DND-41 (cell line): ENCODE measurements at regions not wholly inside any gene's neighbourhood (a gene's known extent, or its start where the extent isn't known, plus 50 kb on each side); places are given as distances from the start of the nearest gene placed in this dataset.

Experiments used
- ATAC-seq: fragments of 200-7000 bp; cut with Tn5 transposase; 3 replicates; pipeline ENCODE4 v1.9.1; 2021; ENCODE audit warnings: low read depth; ENCODE audit not compliant: insufficient read depth
- DNase-seq: peaks from one replicate; pipeline ENCODE4 v3.0.0-alpha.2; 2020
- H2AFZ ChIP-seq: 2 replicates; pipeline ENCODE4 v1.6.0; 2012; ENCODE audit warnings: low read depth, low read length
- H3K27ac ChIP-seq: 2 replicates; pipeline ENCODE4 v1.5.1; 2012; ENCODE audit warnings: low read length, inconsistent platforms
- H3K27me3 ChIP-seq: fragments of 200-600 bp; sonication (generic); 2 replicates; pipeline ENCODE4 v1.6.0; 2012; ENCODE audit warnings: low read length, mild to moderate bottlenecking, inconsistent platforms; ENCODE audit not compliant: insufficient read depth, poor library complexity
- H3K36me3 ChIP-seq: 2 replicates; pipeline ENCODE4 v1.5.1; 2012; ENCODE audit warnings: low read length, inconsistent platforms; ENCODE audit not compliant: insufficient read depth
- H3K4me1 ChIP-seq: 2 replicates; pipeline ENCODE4 v1.5.1; 2012; ENCODE audit warnings: mild to moderate bottlenecking, low read length; ENCODE audit not compliant: insufficient read depth
- H3K4me2 ChIP-seq: 2 replicates; pipeline ENCODE4 v1.6.0; 2012; ENCODE audit warnings: mild to moderate bottlenecking, moderate library complexity, low read length, inconsistent platforms; ENCODE audit not compliant: insufficient read depth
- H3K4me3 ChIP-seq, 2 experiments: fragments of 200-600 bp in 1 of 2; shearing (Covaris generic) in 1 of 2; 2 replicates each; pipeline ENCODE4 v1.5.1; 2012 to 2016; ENCODE audit warnings: inconsistent platforms in 2 of 2, low read length in 2 of 2, mild to moderate bottlenecking in 2 of 2, low read depth in 1 of 2, moderate library complexity in 1 of 2
- H3K79me2 ChIP-seq: 2 replicates; pipeline ENCODE4 v1.6.0; 2012; ENCODE audit warnings: low read length, inconsistent platforms; ENCODE audit not compliant: insufficient read depth
- H3K9ac ChIP-seq: 2 replicates; pipeline ENCODE4 v1.6.0; 2012; ENCODE audit warnings: low read depth, mild to moderate bottlenecking, inconsistent platforms, low read length, moderate library complexity
- H3K9me3 ChIP-seq: 2 replicates; pipeline ENCODE4 v1.5.1; 2012; ENCODE audit warnings: low read length, moderate library complexity, mild to moderate bottlenecking, inconsistent platforms; ENCODE audit not compliant: insufficient read depth, severe bottlenecking
- H4K20me1 ChIP-seq: 2 replicates; pipeline ENCODE4 v1.6.0; 2012; ENCODE audit warnings: low read length; ENCODE audit not compliant: insufficient read depth
- EZH2 ChIP-seq: IDR thresholded peaks from 3 replicates; pipeline ENCODE4 v1.6.1; 2012; ENCODE audit warnings: borderline replicate concordance, low read depth, mild to moderate bottlenecking, moderate library complexity, low read length, inconsistent platforms; ENCODE audit not compliant: severe bottlenecking
- TF ChIP-seq, protein P1 (sequence below): IDR thresholded peaks from 2 replicates; pipeline ENCODE4 v1.5.1; 2012; ENCODE audit warnings: borderline replicate concordance, low read length, moderate library complexity, mild to moderate bottlenecking; ENCODE audit not compliant: poor library complexity, severe bottlenecking; ENCODE audit errors: extremely low read depth

DNA sequence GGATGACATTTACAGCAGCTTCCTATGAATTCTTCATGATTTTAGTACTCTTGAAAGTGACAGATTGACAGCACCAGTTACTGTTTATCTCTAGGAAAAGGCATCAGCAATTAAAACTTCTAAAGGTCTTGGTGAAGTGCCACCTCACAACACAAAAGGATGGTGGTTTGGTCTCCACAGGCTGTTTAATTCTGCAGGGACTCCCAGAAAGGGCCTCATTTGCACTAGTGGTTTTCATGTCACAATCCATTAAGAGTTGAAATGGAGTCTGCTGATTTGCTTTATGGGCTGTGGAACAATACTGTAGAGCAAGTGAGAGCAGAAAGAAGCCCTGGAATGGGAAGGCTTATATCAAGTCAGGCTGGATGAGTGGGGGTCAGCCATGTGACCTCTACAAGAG lies 225.3 kb upstream of the KCNMB2 start:
- no peak overlapping the region for H2AFZ ChIP-seq
- TF ChIP-seq, protein P1, sequence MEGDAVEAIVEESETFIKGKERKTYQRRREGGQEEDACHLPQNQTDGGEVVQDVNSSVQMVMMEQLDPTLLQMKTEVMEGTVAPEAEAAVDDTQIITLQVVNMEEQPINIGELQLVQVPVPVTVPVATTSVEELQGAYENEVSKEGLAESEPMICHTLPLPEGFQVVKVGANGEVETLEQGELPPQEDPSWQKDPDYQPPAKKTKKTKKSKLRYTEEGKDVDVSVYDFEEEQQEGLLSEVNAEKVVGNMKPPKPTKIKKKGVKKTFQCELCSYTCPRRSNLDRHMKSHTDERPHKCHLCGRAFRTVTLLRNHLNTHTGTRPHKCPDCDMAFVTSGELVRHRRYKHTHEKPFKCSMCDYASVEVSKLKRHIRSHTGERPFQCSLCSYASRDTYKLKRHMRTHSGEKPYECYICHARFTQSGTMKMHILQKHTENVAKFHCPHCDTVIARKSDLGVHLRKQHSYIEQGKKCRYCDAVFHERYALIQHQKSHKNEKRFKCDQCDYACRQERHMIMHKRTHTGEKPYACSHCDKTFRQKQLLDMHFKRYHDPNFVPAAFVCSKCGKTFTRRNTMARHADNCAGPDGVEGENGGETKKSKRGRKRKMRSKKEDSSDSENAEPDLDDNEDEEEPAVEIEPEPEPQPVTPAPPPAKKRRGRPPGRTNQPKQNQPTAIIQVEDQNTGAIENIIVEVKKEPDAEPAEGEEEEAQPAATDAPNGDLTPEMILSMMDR: no peak
- TF ChIP-seq EZH2: no peak
- H3K27ac ChIP-seq: no peak overlapping the region
- no peaks in the 10 kb centered on the region for H3K4me1 ChIP-seq
- H3K9ac ChIP-seq: no peak overlapping the region
- no peak overlapping the region for H3K4me2 ChIP-seq
- H3K4me3 ChIP-seq: no peak overlapping the region
- H3K9me3 ChIP-seq: no peaks in the 10 kb centered on the region
- no peak for DNase-seq
- no peak for ATAC-seq
- no peaks in the 10 kb centered on the region for H3K79me2 ChIP-seq
- no peaks in the 10 kb centered on the region for H3K36me3 ChIP-seq
- no peaks in the 10 kb centered on the region for H3K27me3 ChIP-seq
- H4K20me1 ChIP-seq: no peaks in the 10 kb centered on the region

DNA sequence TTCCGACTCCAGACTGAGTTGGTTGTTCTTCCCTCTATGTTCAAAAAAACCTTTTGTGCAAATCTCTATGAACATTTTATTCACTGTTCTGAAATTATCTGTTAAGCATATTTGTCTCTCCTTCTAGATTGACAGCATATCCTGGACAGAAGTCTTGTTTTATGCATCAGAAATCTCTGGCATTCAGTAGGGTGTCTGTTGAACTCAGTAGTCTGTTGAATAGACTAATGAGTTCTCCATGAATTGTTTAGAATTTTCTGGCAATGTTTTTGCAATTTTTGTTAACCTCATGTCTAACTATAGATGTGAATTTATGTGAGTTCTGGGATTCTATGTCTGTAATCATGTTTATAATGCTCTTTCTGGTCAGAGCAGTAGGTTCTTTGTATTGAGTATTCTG lies 222.5 kb upstream of the KCNMB2 start:
- no peaks in the 10 kb centered on the region for H4K20me1 ChIP-seq
- no peaks in the 10 kb centered on the region for H3K36me3 ChIP-seq
- no peaks in the 10 kb centered on the region for H3K27me3 ChIP-seq
- no peak overlapping the region for H2AFZ ChIP-seq
- H3K4me3 ChIP-seq: no peak overlapping the region
- DNase-seq (no peak), ATAC-seq (no peak)
- no peak overlapping the region for H3K4me2 ChIP-seq
- no peak overlapping the region for H3K9ac ChIP-seq
- H3K9me3 ChIP-seq: no peaks in the 10 kb centered on the region
- TF ChIP-seq, protein P1: no peak
- no peak for TF ChIP-seq EZH2
- no peak overlapping the region for H3K27ac ChIP-seq
- no peaks in the 10 kb centered on the region for H3K4me1 ChIP-seq
- H3K79me2 ChIP-seq: no peaks in the 10 kb centered on the region

DNA sequence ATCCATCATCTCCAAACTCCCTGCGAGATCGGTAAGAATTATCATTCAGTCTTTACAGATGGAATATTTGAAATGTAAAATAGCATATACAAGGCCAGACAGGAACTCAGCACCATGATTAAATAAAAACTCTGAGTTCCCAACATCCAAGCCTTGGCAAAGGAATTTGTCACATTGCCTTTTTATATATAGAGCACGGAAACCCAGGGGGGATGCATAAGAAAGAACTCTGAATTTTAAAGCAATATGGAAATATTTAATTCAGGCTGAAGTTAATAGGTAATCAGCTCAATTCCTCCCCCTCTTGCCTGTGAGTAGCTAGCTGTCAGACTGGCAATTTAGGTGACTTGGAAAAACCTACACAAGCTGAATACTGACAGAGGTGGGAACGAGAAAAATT lies 217.9 kb upstream of the KCNMB2 start:
- DNase-seq (no peak), ATAC-seq (no peak)
- Histone ChIP-seq H3K9ac (no peak overlapping the region), H3K9me3 (no peaks in the 10 kb centered on the region), H3K4me3 (no peak overlapping the region), H3K79me2 (no peaks in the 10 kb centered on the region), H3K4me1 (no peaks in the 10 kb centered on the region), H4K20me1 (no peaks in the 10 kb centered on the region), H2AFZ (no peak overlapping the region), H3K36me3 (no peaks in the 10 kb centered on the region), H3K27ac (no peak overlapping the region), H3K27me3 (no peaks in the 10 kb centered on the region), H3K4me2 (no peak overlapping the region)
- TF ChIP-seq, protein P1: no peak
- no peak for TF ChIP-seq EZH2
